Activated CD4-positive, alpha-beta T cell treated with anti-CD3 and anti-CD28 coated beads, Interleukin-2, amount 50 U/mL, for 4 hours (primary cell): ENCODE measurements at regions not wholly inside any gene's neighbourhood (a gene's known extent, or its start where the extent isn't known, plus 50 kb on each side); places are given as distances from the start of the nearest gene placed in this dataset.

Source experiments
- DNase-seq, 2 experiments: peaks; one replicate each; pipeline ENCODE4 v3.0.0-alpha.2; 2020

DNA sequence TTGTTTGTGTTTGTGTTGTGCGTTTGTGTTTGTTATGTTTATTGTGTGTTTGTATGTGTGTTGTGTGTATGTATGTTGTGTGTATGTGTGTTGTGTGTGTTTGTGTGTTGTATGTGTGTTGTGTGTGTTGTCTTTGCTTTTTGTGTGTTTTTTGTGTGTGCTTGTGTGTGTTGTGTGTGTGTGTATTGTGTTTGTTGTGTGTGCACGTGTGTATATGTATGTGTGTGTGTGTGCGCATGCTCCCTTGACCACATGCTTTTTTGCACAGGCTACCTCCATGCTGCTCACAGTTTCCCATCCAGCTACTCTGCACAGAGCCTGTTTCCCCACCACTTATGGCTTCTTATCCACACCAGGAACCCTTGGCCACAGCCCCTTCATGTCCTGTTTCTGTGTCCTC is 720.0 kb upstream of the ADAMTS16 start:
- no peak for DNase-seq

DNA sequence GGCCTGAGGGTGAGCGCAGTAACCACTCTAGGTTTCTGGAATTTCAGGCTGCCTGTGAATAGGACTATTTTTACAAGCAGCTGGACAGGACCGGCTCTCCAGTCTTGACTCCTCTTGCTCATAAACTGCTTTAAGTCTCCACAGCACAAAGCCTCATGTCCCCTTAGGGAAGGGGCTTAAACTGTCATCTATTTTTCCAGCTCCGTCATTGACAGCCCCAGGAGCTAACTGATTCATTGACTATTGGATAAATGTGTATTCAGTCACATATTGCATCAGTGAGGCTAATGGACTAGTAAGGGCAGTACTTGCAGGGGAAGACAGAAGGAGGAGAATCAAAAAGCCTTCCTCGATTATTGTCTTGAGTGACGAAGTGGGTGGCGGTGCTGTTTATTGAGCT is 719.4 kb upstream of the ADAMTS16 start:
- no peak for DNase-seq

GRCh38 chr5:4422247-4422646 is 717.9 kb upstream of the ADAMTS16 start:
- DNase-seq = no peak

DNA sequence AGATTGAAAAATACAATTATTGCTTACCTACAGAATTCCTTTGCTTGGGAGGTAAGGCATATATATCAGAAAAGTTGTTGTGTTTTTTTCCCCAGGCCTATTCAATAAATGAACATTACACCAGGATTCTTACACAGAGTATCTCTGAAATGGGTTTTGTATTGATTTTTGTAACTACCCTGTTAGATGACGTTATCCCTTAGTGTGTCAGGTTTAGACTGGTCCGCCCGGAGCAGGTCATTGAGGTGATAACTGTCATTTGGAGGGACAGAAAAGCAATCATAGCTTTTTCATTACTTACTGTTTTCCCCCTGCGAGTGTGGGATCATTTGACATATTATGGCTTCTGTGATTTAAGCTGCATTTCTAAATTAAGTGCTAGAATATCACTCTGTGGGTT is 715.2 kb upstream of the ADAMTS16 start:
- no peak for DNase-seq

DNA sequence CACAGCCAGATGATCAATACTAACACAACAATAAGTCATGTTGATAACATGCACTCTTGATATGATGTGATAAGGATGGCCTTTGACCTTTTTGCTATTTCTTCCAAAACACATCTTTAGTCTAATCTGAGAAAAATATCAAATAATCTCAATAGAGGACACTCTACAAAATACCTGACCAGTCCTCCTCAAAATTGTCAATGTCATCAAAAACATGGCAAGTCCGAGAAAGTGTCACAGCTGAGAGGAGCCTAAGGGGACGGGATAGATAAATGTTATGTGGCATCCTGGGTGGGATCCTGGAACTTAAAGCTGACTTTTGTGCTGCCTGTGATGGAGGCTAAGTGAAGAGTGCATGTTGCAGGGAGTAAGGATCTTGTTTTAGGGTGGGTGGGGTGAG is 699.6 kb upstream of the ADAMTS16 start:
- no peak for DNase-seq

GRCh38 chr5:4442221-4442620 is 697.9 kb upstream of the ADAMTS16 start:
- no peak for DNase-seq

- no peak for DNase-seq
These were observed 692.5 kb upstream of the ADAMTS16 start for GRCh38 chr5:4447657-4448056.

- DNase-seq = no peak
These were observed 686.5 kb upstream of the ADAMTS16 start for GRCh38 chr5:4453655-4454054.

DNA sequence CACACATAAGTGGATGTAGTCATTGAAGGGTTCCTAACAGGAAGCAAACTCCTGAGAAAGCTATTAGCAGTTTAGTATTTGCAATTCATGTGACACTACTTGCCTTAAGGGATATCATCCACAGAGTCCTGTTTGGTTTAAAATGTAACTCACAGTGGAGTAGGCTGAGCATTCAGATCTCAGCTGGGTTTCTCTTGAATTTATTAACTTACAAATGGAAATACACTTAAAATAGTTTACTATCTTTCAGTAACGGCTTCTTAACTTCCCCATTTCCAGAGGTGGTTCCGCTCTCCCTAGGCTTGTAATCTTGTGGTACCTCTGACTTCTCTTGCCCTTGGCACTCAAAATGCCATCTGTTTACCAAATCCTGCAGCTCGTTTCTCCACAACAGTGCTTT is 660.7 kb upstream of the ADAMTS16 start:
- DNase-seq = no peak

DNA sequence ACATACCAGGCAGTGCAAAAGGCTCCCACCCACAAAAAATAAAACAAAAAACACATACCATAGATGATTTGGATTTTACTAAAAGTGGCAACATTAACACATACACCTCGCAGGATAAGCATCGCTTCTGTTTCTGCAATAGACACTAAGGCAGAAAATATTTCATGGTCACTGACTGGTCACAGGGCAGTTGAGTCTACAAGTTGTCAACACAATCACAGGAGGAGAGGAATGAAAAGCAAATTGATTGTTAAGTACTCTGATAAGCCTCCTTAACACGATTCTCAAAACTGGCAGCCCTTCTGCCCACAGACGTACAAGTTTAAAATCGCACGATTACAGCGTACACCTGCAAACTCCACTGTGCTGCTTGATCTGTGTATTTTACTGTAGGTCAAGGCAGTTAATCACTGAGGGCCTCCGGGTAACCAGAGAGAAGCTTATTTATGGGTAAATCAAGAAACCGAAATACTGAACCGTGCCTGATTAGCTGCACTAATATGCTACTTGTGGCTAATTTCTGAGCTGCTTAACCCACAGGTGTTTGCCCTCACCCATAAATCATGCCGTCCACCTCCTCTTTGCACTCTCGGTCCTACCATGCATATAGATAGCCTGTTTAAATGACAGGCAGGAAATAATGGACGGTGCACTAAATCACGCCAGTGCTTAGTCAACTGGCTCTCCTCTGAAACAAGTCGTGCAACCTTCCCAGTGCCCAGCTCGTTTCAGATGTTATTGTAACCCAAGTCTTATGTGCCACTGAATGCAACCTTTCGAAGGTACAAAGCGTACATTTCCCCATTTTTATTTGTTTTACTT is 659.4 kb upstream of the ADAMTS16 start:
- no peak for DNase-seq

- DNase-seq = no peak
These were observed 652.5 kb upstream of the ADAMTS16 start for GRCh38 chr5:4487581-4487980.

GRCh38 chr5:4511996-4512656 is 628.0 kb upstream of the ADAMTS16 start:
- DNase-seq = no peak

DNA sequence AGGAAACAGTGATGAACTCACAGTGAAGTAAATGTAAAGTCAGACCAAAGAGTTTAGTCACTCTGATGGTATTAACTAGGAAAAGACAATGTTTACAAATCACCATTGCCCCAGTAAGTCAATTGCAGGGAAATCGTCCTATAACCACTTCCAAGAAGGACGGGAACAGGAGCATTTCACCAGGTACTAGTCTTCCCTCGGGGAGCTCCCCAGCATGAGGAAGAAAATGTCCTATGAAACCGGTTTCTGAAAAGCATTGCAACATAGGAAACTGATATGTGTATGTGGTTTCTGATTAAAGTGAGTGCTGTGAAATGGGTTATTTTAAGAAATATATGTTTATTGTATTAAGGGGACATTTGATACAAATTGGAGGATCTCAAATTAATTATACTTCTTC is 626.7 kb upstream of the ADAMTS16 start:
- DNase-seq = no peak

GRCh38 chr5:4514067-4514648 is 626.0 kb upstream of the ADAMTS16 start:
- no peak for DNase-seq

DNA sequence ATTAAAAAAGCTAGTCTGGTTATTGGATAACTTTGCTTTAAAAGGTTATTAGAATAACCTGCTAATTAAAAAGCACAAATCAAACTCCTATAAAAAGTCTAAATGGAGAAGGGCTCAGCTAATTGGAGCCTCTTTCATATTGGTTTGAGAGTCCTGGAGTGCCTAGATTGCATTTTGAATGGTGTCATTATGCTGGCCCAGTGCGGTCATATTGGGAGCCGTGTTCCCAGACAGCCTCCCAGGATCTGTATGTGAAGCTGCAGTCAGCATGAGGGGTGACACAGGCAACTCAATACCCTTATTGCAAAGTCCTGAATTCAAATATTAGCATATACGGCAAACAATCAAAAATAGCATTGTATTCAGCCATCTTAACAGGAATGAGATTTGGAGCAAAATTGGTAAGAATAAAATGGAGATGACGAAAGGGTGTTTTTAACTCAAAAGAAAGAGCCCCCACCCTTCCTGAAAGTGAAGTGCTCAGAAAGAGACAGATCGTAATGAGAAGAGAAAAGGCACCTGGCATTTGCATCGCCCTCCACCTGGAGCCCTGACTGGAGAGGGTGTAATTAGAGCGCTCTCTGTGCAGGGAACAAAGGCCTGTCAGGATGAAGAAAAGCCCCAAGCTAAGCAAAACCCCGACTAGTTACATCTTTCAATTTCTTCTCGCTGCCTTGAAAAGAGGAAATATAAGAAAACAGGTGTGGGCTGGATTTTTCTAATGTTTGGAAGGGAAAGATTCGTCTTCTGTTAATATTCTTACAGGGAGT is 621.0 kb upstream of the ADAMTS16 start:
- DNase-seq = no peak

DNA sequence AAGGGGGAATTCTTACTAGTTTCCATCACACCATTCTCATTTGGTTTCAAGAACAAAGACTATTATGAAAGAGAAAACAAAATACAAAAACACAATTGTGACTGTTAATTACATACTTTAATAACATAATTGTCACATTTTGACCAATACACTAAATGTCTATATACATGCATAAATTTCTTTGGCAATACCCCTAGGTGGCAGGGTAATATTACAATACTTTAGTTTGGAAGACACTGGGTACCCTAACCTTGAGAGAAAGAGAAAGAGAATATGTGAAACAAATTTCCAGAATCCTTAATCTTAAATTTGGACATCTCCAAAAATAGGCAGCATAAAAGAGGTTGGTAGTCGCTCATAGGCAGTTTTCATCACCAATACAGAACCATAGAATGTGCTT is 619.6 kb upstream of the ADAMTS16 start:
- no peak for DNase-seq

- DNase-seq = no peak
These were observed 617.1 kb upstream of the ADAMTS16 start for GRCh38 chr5:4523038-4523437.

DNA sequence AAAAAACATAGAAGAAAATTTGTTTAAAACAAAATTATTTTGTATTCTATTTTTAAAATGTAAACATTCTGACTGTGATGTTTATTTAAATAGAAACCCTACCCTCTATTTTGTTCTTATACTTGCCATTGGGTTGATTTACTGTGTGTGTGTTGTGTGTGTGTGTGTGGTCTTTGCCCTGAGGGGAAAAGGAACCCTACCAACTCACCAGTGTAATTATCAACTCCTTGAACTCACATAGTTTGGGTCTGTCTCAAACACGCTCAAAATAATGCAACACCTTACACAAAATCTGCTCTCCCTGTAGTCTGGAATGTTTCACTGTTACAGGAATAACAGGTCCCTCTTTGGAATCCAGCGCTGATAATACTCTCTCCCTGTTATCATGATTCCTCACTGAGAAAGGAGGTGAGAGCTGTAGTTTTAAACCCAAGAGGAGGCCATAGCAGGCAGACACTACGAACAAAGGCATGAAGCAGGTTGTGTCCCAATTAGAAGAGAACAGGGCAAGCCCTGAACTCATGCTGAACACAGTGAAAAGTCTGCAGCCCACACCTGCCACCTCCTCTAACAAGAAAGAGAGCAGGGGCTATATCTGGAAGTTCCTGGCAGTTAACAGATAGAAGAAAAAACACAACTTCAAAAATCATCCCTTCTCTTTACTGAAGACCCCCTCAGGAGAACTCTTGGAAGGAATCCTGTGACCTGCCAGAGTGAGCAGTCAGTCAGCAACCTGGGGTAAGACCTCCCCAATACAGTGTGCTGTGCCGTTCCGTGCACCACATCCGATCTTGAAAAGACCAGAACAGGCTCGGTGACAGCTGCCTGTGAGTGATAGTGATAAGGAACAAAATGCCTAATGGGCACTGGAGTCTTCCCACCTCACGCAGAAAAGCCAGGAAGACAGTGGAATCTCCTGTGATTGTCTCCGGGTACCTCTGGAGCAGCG is 608.1 kb upstream of the ADAMTS16 start:
- DNase-seq = no peak

DNA sequence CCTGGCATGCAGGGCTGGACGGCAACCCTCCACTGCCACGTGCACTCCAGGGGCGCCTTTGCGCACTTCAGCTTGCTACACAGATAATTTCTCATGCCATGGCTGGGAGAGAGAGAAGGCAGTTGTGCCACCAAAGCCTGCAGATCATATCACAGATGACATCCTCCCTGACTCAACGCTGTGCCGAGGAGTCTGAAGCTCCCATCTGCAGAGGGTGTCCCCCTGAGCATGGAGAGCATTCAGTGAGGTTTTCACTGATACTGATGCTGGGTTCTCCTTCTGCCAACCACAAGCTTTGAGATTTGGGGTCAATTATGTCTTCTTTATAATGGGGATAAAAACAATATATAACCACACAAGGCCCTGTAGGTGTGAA is 607.4 kb upstream of the ADAMTS16 start:
- no peak for DNase-seq

DNA sequence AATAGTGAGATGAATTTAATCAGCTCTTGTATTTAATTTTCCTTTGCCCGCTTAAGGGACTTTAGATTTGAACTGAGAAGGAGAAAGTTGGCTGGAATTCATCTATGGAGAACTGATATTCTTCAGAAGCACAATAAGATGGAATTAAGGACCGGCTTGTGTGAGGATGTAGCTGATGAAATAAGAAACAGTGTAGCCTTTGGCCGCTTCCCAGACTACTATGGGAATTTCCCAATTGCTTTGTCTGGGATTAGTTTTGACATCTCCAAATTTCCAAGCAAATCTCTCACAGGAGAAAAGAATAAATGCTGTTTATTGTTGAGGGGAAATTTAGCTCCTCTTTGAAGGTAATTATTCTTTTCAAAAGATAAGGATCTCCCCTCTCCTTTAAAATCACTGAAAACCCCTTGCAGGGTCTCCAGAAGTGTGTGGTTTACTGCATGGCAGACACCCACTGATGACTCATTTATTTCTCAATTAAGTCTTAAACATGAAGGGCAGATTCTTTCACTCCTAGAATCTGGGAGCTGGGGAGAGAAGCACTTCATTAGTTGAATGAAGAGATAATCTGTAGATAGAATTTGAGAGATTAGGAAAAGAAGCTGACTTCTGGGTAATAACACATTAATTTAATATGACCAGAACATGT is 606.5 kb upstream of the ADAMTS16 start:
- no peak for DNase-seq

- DNase-seq = no peak
These were observed 602.6 kb upstream of the ADAMTS16 start for GRCh38 chr5:4537489-4537888.
